ENCODE measurements at regions not wholly inside any gene's neighbourhood (a gene's known extent, or its start where the extent isn't known, plus 50 kb on each side); places are given as distances from the start of the nearest gene placed in this dataset.

DNA sequence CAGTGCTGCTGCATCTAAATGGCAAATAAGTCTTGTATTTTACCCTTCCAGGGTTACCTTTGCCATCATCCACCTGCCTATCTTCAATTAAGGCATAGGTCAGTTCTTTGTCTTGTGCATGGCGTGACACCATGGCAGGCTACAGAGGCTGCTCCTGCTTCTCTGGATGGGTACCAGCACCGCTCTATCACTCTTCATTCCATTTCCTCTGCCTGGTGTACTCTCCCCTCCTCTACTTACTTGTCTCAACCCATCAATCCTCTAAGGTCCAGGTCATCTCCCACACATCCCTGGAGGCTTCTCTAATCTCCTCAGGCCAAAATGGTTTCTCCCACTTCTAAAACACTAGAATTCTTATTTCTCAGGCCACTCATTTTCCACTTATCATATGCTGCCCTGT, 257.5 kb downstream of the BARHL2 start:
- H3K36me3 ChIP-seq (ENCODE audit: control insufficient read depth, insufficient read depth, low read length), result no peaks in the 10 kb centered on the region
- no peaks in the 10 kb centered on the region for H3K9me3 ChIP-seq (ENCODE audit: control insufficient read depth, insufficient read depth, low read length)
- no peak overlapping the region for H3K27ac ChIP-seq (ENCODE audit: low read depth, low read length)
- H3K9ac ChIP-seq (ENCODE audit: low read depth, low read length), result no peak overlapping the region
- no peaks in the 10 kb centered on the region for H3K27me3 ChIP-seq (ENCODE audit: control insufficient read depth, insufficient read depth, low read length)
- H3K4me1 ChIP-seq (ENCODE audit: control insufficient read depth, insufficient read depth, low read length), result no peaks in the 10 kb centered on the region
- no peak overlapping the region for H3K4me3 ChIP-seq (ENCODE audit: low read depth, low read length)

DNA sequence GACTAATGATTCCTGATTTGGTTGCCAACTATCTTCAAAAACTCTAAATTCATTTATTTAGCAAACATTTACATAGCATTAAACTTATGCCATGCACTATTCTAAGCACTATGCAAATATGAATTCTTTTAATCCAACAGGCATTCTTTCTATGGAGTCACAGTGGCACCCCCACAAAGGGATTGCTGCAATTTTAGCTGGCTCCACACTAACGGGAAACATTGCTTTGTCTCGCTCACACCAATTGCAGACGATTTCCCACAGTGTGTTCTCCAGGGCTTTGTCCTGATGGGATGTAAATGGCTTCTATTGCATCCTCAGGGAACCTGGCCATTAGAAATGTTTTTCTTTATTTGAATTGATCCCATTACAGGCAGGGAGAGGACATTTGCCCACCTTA, 259.1 kb downstream of the BARHL2 start:
- Histone ChIP-seq H3K27ac (ENCODE audit: low read depth, low read length) (no peak overlapping the region), H3K9me3 (ENCODE audit: control insufficient read depth, insufficient read depth, low read length) (no peaks in the 10 kb centered on the region), H3K4me1 (ENCODE audit: control insufficient read depth, insufficient read depth, low read length) (no peaks in the 10 kb centered on the region), H3K27me3 (ENCODE audit: control insufficient read depth, insufficient read depth, low read length) (no peaks in the 10 kb centered on the region), H3K4me3 (ENCODE audit: low read depth, low read length) (no peak overlapping the region), H3K36me3 (ENCODE audit: control insufficient read depth, insufficient read depth, low read length) (no peaks in the 10 kb centered on the region), H3K9ac (ENCODE audit: low read depth, low read length) (no peak overlapping the region)

DNA sequence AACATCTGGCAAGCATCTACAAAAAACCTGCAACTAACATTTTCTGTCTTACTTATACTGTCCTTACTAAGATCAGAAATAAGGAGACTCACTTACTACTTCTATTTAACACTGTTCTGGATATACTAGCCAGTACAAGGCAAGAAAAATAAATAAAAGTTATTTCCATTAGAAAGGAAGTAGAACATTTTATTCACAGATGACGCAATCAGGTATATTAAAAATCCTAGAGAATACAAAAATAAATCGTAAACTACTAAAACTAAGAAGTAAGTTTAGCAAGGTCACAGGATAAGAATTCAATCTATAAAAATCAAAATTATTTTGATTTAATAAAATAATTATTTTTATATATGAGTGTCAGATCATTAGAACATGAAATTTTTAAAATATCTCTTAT, 264.6 kb downstream of the BARHL2 start:
- H3K27ac ChIP-seq (ENCODE audit: low read depth, low read length), result no peak overlapping the region
- no peaks in the 10 kb centered on the region for H3K36me3 ChIP-seq (ENCODE audit: control insufficient read depth, insufficient read depth, low read length)
- no peak overlapping the region for H3K4me3 ChIP-seq (ENCODE audit: low read depth, low read length)
- H3K4me1 ChIP-seq (ENCODE audit: control insufficient read depth, insufficient read depth, low read length), result no peaks in the 10 kb centered on the region
- H3K9ac ChIP-seq (ENCODE audit: low read depth, low read length), result no peak overlapping the region
- H3K9me3 ChIP-seq (ENCODE audit: control insufficient read depth, insufficient read depth, low read length), result no peaks in the 10 kb centered on the region
- H3K27me3 ChIP-seq (ENCODE audit: control insufficient read depth, insufficient read depth, low read length), result no peaks in the 10 kb centered on the region

DNA sequence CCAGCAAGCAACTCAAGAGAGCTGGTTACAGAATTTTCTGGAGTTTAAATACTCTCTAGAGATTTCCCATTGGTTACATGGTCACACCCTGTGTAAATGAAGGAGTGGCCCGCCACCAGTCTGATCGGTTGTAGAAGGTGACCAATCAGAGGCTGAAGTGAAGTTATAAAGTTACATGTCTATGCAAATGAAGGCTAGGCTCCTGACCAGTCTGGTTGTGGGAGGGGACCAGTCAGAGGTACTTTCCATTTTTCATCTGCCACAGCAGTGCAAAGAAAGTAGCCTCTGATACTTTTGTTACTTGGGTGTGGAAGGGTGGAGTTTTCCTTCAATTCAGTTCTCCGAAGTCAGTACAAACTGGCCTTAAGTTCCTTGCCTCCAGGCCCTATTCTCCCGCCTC, 273.7 kb downstream of the BARHL2 start:
- no peaks in the 10 kb centered on the region for H3K4me1 ChIP-seq (ENCODE audit: control insufficient read depth, insufficient read depth, low read length)
- no peak overlapping the region for H3K27ac ChIP-seq (ENCODE audit: low read depth, low read length)
- H3K36me3 ChIP-seq (ENCODE audit: control insufficient read depth, insufficient read depth, low read length), result no peaks in the 10 kb centered on the region
- no peak overlapping the region for H3K4me3 ChIP-seq (ENCODE audit: low read depth, low read length)
- H3K9ac ChIP-seq (ENCODE audit: low read depth, low read length), result no peak overlapping the region
- H3K9me3 ChIP-seq (ENCODE audit: control insufficient read depth, insufficient read depth, low read length), result no peaks in the 10 kb centered on the region
- H3K27me3 ChIP-seq (ENCODE audit: control insufficient read depth, insufficient read depth, low read length), result no peaks in the 10 kb centered on the region

DNA sequence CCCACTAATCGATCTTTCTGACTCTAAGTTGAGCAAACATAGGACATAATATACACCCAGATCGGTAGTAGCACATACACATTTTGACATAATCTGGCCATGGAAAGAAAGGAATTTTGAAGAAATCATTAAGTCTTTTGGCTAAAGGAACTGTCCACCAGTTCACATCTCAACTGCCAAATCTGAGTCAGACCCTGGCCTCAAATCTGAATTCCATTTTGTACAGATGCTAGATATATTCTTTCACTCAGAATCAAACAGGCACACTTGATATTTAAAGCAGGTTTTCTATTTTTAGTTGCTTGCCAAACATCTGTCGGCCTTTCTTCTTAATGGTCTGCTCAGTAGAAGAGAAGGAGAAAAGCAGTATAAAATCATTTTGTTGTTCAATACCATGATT, 281.8 kb downstream of the BARHL2 start:
- Histone ChIP-seq H3K9me3 (ENCODE audit: control insufficient read depth, insufficient read depth, low read length) (no peaks in the 10 kb centered on the region), H3K4me3 (ENCODE audit: low read depth, low read length) (no peak overlapping the region), H3K4me1 (ENCODE audit: control insufficient read depth, insufficient read depth, low read length) (no peaks in the 10 kb centered on the region), H3K36me3 (ENCODE audit: control insufficient read depth, insufficient read depth, low read length) (no peaks in the 10 kb centered on the region), H3K27ac (ENCODE audit: low read depth, low read length) (no peak overlapping the region), H3K9ac (ENCODE audit: low read depth, low read length) (no peak overlapping the region), H3K27me3 (ENCODE audit: control insufficient read depth, insufficient read depth, low read length) (no peaks in the 10 kb centered on the region)

DNA sequence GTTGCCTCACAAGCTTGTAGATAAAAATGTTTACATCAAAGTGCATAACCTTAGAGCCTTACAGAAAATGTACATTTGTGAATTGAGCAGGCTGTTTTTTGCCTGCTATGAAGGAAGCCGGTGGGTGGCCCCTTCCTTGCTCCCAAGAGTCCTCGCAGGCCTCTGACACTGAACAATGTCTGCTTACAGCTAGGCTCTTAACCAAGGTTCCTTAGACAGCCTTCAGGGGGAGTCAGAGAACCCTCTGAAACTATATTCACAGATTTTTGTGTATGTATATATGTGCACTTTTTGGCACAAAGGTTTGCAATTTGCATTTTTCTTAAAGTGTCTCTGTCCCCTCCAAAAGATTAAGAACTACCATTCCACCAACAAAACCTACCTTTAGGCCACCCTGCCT, 282.6 kb downstream of the BARHL2 start:
- H3K36me3 ChIP-seq (ENCODE audit: control insufficient read depth, insufficient read depth, low read length), result no peaks in the 10 kb centered on the region
- H3K9ac ChIP-seq (ENCODE audit: low read depth, low read length), result no peak overlapping the region
- H3K9me3 ChIP-seq (ENCODE audit: control insufficient read depth, insufficient read depth, low read length), result no peaks in the 10 kb centered on the region
- H3K4me1 ChIP-seq (ENCODE audit: control insufficient read depth, insufficient read depth, low read length), result no peaks in the 10 kb centered on the region
- no peak overlapping the region for H3K27ac ChIP-seq (ENCODE audit: low read depth, low read length)
- H3K27me3 ChIP-seq (ENCODE audit: control insufficient read depth, insufficient read depth, low read length), result no peaks in the 10 kb centered on the region
- no peak overlapping the region for H3K4me3 ChIP-seq (ENCODE audit: low read depth, low read length)

GRCh38 chr1:90417126-90417525, 300.0 kb downstream of the BARHL2 start:
- Histone ChIP-seq H3K36me3 (ENCODE audit: control insufficient read depth, insufficient read depth, low read length) (no peaks in the 10 kb centered on the region), H3K4me1 (ENCODE audit: control insufficient read depth, insufficient read depth, low read length) (no peaks in the 10 kb centered on the region), H3K27ac (ENCODE audit: low read depth, low read length) (no peak overlapping the region), H3K9ac (ENCODE audit: low read depth, low read length) (no peak overlapping the region), H3K4me3 (ENCODE audit: low read depth, low read length) (no peak overlapping the region), H3K9me3 (ENCODE audit: control insufficient read depth, insufficient read depth, low read length) (no peaks in the 10 kb centered on the region; the same call in 1 of the 2 replicates), H3K27me3 (ENCODE audit: control insufficient read depth, insufficient read depth, low read length) (no peaks in the 10 kb centered on the region)

GRCh38 chr1:90414201-90414600, 302.9 kb downstream of the BARHL2 start:
- no peak overlapping the region for H3K27ac ChIP-seq (ENCODE audit: low read depth, low read length)
- H3K9me3 ChIP-seq (ENCODE audit: control insufficient read depth, insufficient read depth, low read length), result no peaks in the 10 kb centered on the region; the same call in 1 of the 2 replicates
- H3K27me3 ChIP-seq (ENCODE audit: control insufficient read depth, insufficient read depth, low read length), result no peaks in the 10 kb centered on the region
- no peak overlapping the region for H3K4me3 ChIP-seq (ENCODE audit: low read depth, low read length)
- no peaks in the 10 kb centered on the region for H3K4me1 ChIP-seq (ENCODE audit: control insufficient read depth, insufficient read depth, low read length)
- no peaks in the 10 kb centered on the region for H3K36me3 ChIP-seq (ENCODE audit: control insufficient read depth, insufficient read depth, low read length)
- H3K9ac ChIP-seq (ENCODE audit: low read depth, low read length), result no peak overlapping the region

DNA sequence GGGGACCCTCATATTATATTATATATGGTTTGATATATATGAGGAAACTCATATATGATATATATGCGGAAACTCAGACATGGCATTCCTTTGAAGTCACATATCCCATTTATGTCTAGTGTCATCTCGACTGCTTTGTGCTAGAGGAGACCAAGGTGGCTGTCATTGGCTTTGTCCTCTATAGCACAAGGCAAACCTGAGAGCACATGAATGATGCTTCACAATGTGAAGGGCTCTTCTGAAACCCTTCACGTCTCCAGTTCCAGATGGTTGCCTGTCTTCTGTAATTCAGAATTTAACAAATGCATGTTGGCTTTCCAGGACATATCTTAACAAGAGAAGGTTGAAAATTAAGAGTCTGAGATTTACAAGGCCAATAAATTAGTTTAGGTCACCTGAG, 303.6 kb downstream of the BARHL2 start:
- Histone ChIP-seq H3K9me3 (ENCODE audit: control insufficient read depth, insufficient read depth, low read length) (no peaks in the 10 kb centered on the region; the same call in 1 of the 2 replicates), H3K4me1 (ENCODE audit: control insufficient read depth, insufficient read depth, low read length) (no peaks in the 10 kb centered on the region), H3K36me3 (ENCODE audit: control insufficient read depth, insufficient read depth, low read length) (no peaks in the 10 kb centered on the region), H3K9ac (ENCODE audit: low read depth, low read length) (no peak overlapping the region), H3K27ac (ENCODE audit: low read depth, low read length) (no peak overlapping the region), H3K27me3 (ENCODE audit: control insufficient read depth, insufficient read depth, low read length) (no peaks in the 10 kb centered on the region), H3K4me3 (ENCODE audit: low read depth, low read length) (no peak overlapping the region)

- Histone ChIP-seq H3K27me3 (ENCODE audit: control insufficient read depth, insufficient read depth, low read length) (no peaks in the 10 kb centered on the region), H3K27ac (ENCODE audit: low read depth, low read length) (no peak overlapping the region), H3K36me3 (ENCODE audit: control insufficient read depth, insufficient read depth, low read length) (no peaks in the 10 kb centered on the region), H3K4me3 (ENCODE audit: low read depth, low read length) (no peak overlapping the region), H3K9ac (ENCODE audit: low read depth, low read length) (no peak overlapping the region), H3K9me3 (ENCODE audit: control insufficient read depth, insufficient read depth, low read length) (no peaks in the 10 kb centered on the region; the same call in 1 of the 2 replicates), H3K4me1 (ENCODE audit: control insufficient read depth, insufficient read depth, low read length) (no peaks in the 10 kb centered on the region)
These were observed 304.5 kb downstream of the BARHL2 start for GRCh38 chr1:90412563-90412962.

DNA sequence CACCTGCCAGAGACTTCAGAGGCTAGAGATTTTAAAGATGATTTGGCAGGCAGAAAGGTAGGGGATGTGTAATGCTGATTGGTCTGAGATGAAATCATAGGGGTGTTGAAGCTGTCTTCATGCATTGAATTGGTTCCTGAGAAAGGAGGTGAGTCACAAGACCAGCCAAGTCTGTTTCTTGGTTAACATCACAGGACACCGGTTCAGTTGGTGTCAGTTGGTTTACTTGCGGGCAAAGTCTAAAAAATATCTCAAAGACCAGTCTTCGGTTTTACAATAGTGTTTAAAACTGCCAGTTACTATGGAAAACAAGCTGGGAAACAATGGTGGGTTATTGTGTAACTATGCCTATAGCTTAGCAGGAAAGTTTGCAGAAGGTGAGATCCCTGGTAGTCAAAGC, 305.9 kb downstream of the BARHL2 start:
- H3K4me3 ChIP-seq (ENCODE audit: low read depth, low read length), result no peak overlapping the region
- no peaks in the 10 kb centered on the region for H3K27me3 ChIP-seq (ENCODE audit: control insufficient read depth, insufficient read depth, low read length)
- no peak overlapping the region for H3K9ac ChIP-seq (ENCODE audit: low read depth, low read length)
- no peak overlapping the region for H3K27ac ChIP-seq (ENCODE audit: low read depth, low read length)
- no peaks in the 10 kb centered on the region; the same call in 1 of the 2 replicates for H3K9me3 ChIP-seq (ENCODE audit: control insufficient read depth, insufficient read depth, low read length)
- no peaks in the 10 kb centered on the region for H3K36me3 ChIP-seq (ENCODE audit: control insufficient read depth, insufficient read depth, low read length)
- H3K4me1 ChIP-seq (ENCODE audit: control insufficient read depth, insufficient read depth, low read length), result no peaks in the 10 kb centered on the region

DNA sequence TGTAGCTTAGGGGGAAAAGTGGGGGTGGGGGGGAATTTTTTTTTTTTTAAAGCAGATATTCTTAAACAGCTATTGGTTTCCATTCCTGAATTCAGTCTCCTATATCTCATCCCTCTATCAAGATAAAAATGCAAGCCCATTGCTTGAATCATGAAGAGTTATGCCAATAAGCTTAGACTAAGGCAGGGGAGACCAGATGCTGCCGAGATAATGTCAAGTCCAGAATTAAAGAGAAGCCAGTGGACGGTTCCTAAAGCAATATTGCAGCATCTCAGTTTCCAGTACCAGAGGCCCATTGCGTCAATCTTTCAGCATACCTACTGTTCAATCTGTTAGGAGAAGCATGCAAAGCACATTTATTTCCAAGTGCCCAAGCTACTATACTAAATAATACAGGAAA, 309.4 kb downstream of the BARHL2 start:
- H3K27me3 ChIP-seq (ENCODE audit: control insufficient read depth, insufficient read depth, low read length), result no peaks in the 10 kb centered on the region
- no peak overlapping the region for H3K27ac ChIP-seq (ENCODE audit: low read depth, low read length)
- no peaks in the 10 kb centered on the region for H3K36me3 ChIP-seq (ENCODE audit: control insufficient read depth, insufficient read depth, low read length)
- no peaks in the 10 kb centered on the region for H3K9me3 ChIP-seq (ENCODE audit: control insufficient read depth, insufficient read depth, low read length)
- H3K9ac ChIP-seq (ENCODE audit: low read depth, low read length), result no peak overlapping the region
- H3K4me1 ChIP-seq (ENCODE audit: control insufficient read depth, insufficient read depth, low read length), result peaks cover 4% of the 10 kb centered on the region; the same call in 1 of the 2 replicates
- no peak overlapping the region for H3K4me3 ChIP-seq (ENCODE audit: low read depth, low read length)
